ENCODE measurements at regions not wholly inside any gene's neighbourhood (a gene's known extent, or its start where the extent isn't known, plus 50 kb on each side); places are given as distances from the start of the nearest gene placed in this dataset.

- TF ChIP-seq CTCF (IDR thresholded peaks at IDR 0.05; ENCODE audit: low read depth, low read length): no peak
- no peak for DNase-seq (ENCODE audit: extremely low read depth, low read depth)
These were observed 124.3 kb upstream of the TMEM170B start for GRCh38 chr6:11413117-11413687.

- no peak for DNase-seq (ENCODE audit: extremely low read depth, low read depth)
- TF ChIP-seq CTCF (IDR thresholded peaks at IDR 0.05; ENCODE audit: low read depth, low read length): no peak
These were observed 124.9 kb upstream of the TMEM170B start for GRCh38 chr6:11412616-11413015.

DNA sequence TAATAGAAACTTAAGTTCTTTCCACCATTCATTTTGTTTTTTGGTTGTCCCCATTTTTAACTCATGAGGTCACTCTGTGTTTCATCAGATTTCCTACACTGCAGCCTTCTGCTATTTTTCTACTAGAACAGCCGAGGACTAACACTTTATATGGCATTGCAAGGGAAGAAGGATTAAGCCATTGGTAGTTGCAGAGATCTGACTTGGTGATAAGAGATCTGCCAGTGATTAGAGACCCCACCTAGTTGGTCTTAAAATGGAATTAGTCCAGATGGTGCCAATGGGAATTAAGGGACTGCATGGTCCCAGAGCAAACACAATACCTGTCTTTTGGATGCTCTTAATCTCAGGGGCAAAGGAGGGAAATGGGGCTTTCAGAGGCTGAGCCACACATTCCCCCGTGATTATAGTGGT lies 125.5 kb upstream of the TMEM170B start:
- no peak for TF ChIP-seq CTCF (IDR thresholded peaks at IDR 0.05; ENCODE audit: low read depth, low read length)
- no peak for DNase-seq (ENCODE audit: extremely low read depth, low read depth)

DNA sequence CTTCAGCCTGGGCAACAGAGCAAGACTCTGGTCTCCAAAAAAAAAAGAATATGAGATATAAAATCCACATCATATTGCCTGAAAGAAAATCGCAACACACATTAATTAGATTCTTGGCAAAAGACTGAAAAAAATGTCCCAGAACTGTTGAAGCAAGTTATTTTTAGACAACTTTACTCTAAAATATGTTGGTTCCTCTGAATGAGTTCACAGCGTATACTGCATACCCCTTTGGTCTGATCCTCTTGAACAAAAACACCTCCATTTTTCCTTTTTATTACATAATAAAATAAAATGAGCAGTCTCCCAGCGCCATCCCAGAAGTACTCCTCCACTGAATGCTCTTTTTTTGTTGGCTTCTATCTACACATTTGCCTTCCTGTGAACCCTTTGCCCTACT lies 126.0 kb upstream of the TMEM170B start:
- no peak for DNase-seq (ENCODE audit: extremely low read depth, low read depth)
- no peak for TF ChIP-seq CTCF (IDR thresholded peaks at IDR 0.05; ENCODE audit: low read depth, low read length)

DNA sequence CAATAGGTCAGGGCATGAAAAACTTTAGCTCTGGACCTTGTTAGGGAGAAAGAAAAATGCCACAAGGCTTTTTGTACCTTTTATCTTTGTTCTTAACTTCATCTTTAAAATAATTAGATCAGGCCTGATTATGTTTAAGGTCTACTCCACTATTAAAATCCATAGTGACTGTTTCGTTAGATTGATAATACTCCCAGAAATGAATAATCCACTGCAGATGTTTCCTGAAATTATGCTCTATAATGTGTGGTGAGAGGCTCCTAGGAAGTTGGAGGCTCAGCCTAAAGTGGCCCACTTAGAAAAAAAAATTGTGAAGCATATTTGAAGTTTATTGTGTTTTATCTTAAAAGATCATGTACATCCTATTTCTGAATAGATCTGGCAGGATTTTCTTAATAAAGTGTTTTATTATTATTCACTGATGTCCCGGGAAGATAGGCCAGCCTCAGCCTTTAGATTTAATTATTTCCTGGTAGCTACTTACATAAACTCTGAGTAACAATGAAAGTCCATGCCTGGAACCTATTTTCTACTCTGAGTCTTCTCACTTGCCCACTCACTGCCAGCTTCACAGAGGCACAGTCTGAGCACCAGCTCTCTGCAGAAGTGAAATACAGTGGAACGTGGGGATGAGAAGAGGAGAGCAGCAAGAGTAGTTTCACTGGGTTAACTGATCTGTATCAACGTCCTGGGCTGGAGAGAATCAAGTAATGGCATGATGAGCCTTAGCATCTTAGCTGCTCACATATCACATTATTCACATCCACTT lies 126.8 kb upstream of the TMEM170B start:
- TF ChIP-seq CTCF (IDR thresholded peaks at IDR 0.05; ENCODE audit: low read depth, low read length): no peak
- DNase-seq (ENCODE audit: extremely low read depth, low read depth): no peak

DNA sequence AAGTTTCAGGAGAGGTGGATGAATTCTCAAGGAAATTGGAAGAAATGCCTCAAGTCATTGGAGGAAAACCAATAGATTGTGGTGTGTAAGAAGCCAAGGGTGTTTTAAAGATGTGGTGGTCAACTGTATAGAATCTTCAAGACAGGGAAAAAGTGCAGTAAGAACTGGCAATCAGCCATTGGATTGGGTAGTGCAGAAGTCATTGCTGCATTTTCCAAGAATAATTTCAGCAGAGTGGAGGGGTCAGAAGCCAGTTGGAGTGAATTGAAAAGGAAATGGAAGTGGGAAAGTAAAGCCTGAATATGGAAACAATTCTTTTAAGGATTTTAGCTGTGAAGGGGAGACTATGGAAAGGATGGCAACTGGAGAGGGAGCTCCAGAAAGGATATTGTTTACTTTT lies 128.2 kb upstream of the TMEM170B start:
- TF ChIP-seq CTCF (IDR thresholded peaks at IDR 0.05; ENCODE audit: low read depth, low read length): no peak
- DNase-seq (ENCODE audit: extremely low read depth, low read depth): no peak

DNA sequence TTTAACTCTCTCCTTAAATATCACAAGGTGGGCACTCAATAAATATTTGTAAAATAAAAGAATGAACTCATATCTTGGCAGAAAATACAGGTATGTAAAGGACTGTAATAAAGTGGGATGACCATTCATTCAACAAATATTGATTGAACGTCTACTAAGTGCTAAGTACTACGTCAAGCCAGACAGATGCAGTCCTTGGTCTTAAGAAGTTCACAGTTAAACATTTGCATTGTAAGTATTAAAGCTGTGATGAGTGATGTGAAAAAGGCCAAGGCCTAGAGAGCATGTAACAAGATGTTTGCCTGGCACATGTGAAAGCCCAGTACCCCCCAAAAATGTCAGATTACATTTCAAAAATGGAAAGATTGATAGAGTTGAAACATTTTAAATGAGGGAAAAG lies 130.1 kb upstream of the TMEM170B start:
- DNase-seq (ENCODE audit: extremely low read depth, low read depth): no peak
- no peak for TF ChIP-seq CTCF (IDR thresholded peaks at IDR 0.05; ENCODE audit: low read depth, low read length)

All from AG09319 (cell line).